ENCODE measurements at regions not wholly inside any gene's neighbourhood (a gene's known extent, or its start where the extent isn't known, plus 50 kb on each side); places are given as distances from the start of the nearest gene placed in this dataset.

DNA sequence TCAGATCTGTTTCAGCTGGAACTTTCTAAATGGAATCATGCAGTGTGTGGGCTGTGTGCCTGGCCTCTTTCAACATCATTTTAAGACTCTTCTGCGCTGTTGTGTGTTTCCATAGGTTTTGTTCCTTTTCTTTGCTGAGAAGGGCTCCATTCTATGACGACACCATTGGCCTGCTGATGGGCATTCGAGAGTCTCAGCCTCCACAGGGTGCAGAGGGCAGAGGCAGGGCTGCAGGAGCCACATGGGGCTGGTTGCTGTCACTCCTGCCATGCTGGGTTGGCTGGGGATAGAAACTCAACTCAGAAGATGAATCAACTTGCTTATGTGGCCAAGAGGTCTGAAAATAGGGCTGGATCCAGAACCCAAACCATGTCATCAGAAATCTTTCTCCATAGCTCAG is 68.5 kb upstream of the SLCO4A1 start:
- TF ChIP-seq POLR2A (IDR thresholded peaks at IDR 0.05) (no peak), POLR2AphosphoS5 (IDR thresholded peaks at IDR 0.05) (no peak)
- TF ChIP-seq, protein P1, sequence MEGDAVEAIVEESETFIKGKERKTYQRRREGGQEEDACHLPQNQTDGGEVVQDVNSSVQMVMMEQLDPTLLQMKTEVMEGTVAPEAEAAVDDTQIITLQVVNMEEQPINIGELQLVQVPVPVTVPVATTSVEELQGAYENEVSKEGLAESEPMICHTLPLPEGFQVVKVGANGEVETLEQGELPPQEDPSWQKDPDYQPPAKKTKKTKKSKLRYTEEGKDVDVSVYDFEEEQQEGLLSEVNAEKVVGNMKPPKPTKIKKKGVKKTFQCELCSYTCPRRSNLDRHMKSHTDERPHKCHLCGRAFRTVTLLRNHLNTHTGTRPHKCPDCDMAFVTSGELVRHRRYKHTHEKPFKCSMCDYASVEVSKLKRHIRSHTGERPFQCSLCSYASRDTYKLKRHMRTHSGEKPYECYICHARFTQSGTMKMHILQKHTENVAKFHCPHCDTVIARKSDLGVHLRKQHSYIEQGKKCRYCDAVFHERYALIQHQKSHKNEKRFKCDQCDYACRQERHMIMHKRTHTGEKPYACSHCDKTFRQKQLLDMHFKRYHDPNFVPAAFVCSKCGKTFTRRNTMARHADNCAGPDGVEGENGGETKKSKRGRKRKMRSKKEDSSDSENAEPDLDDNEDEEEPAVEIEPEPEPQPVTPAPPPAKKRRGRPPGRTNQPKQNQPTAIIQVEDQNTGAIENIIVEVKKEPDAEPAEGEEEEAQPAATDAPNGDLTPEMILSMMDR (IDR thresholded peaks at IDR 0.05) = no peak
